ENCODE measurements at regions not wholly inside any gene's neighbourhood (a gene's known extent, or its start where the extent isn't known, plus 50 kb on each side); places are given as distances from the start of the nearest gene placed in this dataset.

GRCh38 chr11:18844753-18845367 lies 53.3 kb upstream of the PTPN5 start:
- no peaks in the 10 kb centered on the region for H3K27me3 ChIP-seq
- no peak overlapping the region for H3K27ac ChIP-seq
- ATAC-seq (no peak), DNase-seq (no peak)
- H3K9me3 ChIP-seq: no peaks in the 10 kb centered on the region
- in situ Hi-C loops (cut with MboI; ENCODE audit: low sequenced_read_pairs in 4 of 4): no loop called here
- no peaks in the 10 kb centered on the region for H3K4me1 ChIP-seq
- H3K4me3 ChIP-seq: no peak overlapping the region
- intact Hi-C loops (cut with DNase I; ENCODE audit: low total_unique reads): no loop called here
- no peaks in the 10 kb centered on the region for H3K36me3 ChIP-seq
- TF ChIP-seq POLR2A (IDR thresholded peaks at IDR 0.05): no peak
- TF ChIP-seq CTCF (IDR thresholded peaks at IDR 0.05 in 4 of 5, conservative IDR thresholded peaks at IDR 0.05 in 1 of 5): peak in 1 of 5 experiments; percentile 19

Measured in gastrocnemius medialis (tissue), 4 donors.